OCI-LY7 (cell line): ENCODE measurements at regions not wholly inside any gene's neighbourhood (a gene's known extent, or its start where the extent isn't known, plus 50 kb on each side); places are given as distances from the start of the nearest gene placed in this dataset.

Experiments
- CTCF ChIP-seq: fragments of 200-600 bp; sonication (generic); conservative IDR thresholded peaks from 2 replicates; pipeline ENCODE4 v1.5.1; 2014; ENCODE audit warnings: mild to moderate bottlenecking, antibody characterized with exemption, low read length, moderate library complexity, mixed read lengths
- EZH2phosphoT487 ChIP-seq: fragments of 200-600 bp; sonication (generic); IDR thresholded peaks from 2 replicates; pipeline ENCODE4 v1.6.1; 2018; ENCODE audit warnings: low read depth, borderline replicate concordance, mild to moderate bottlenecking, mixed run types, antibody characterized with exemption, low read length, moderate library complexity, mixed read lengths

- TF ChIP-seq CTCF (no peak), EZH2phosphoT487 (no peak)
Measured at GRCh38 chr2:66957677-66958076, 439.5 kb upstream of the ETAA1 start.
